Keratinocyte (primary cell): ENCODE measurements at regions not wholly inside any gene's neighbourhood (a gene's known extent, or its start where the extent isn't known, plus 50 kb on each side); places are given as distances from the start of the nearest gene placed in this dataset.

ENCODE experiments used
- CTCF ChIP-seq, 3 experiments: IDR thresholded peaks in 1 of 3; conservative IDR thresholded peaks in 1 of 3; optimal IDR thresholded peaks in 1 of 3; 2 replicates in 2 of 3; 3 replicates in 1 of 3; pipeline versions ENCODE3 to v1.5.1; 2011; ENCODE audit warnings: low read length in 3 of 3, mild to moderate bottlenecking in 3 of 3, moderate library complexity in 2 of 3, control low read depth in 1 of 3, inconsistent platforms in 1 of 3; ENCODE audit not compliant: insufficient read depth in 2 of 3; ENCODE audit errors: extremely low read depth in 1 of 3
- EZH2 ChIP-seq: IDR thresholded peaks from one replicate; pipeline ENCODE4 v1.6.1; 2012; ENCODE audit warnings: inconsistent platforms, mild to moderate bottlenecking, low read length, moderate library complexity

GRCh38 chr6:121837545-121838229 is 402.2 kb downstream of the GJA1 start:
- no peak for TF ChIP-seq CTCF (optimal IDR thresholded peaks at IDR 0.05 in 1 of 3, IDR thresholded peaks at IDR 0.05 in 1 of 3, conservative IDR thresholded peaks at IDR 0.05 in 1 of 3; ENCODE audit: extremely low read depth in 1 of 3, insufficient read depth in 2 of 3, low read length in 3 of 3)
- no peak for TF ChIP-seq EZH2
